GM23338 (cell line): ENCODE measurements at regions not wholly inside any gene's neighbourhood (a gene's known extent, or its start where the extent isn't known, plus 50 kb on each side); places are given as distances from the start of the nearest gene placed in this dataset.

ENCODE experiments used
- ATAC-seq: fragments of 200-7000 bp; cut with Tn5 transposase; 3 replicates; pipeline ENCODE4 v1.9.1; 2020
- DNase-seq: peaks from one replicate; pipeline ENCODE4 v3.0.0-alpha.2; 2015; ENCODE audit warnings: low spot score
- H2AFZ ChIP-seq: fragments of 200-600 bp; sonication (generic); 2 replicates; pipeline ENCODE4 v1.8.0; 2016; ENCODE audit warnings: antibody characterized with exemption, mild to moderate bottlenecking, moderate library complexity
- H3F3A ChIP-seq: fragments of 200-600 bp; sonication (generic); replicated peaks from 2 replicates; pipeline ENCODE4 v1.8.0; 2017; ENCODE audit warnings: antibody characterized with exemption, mixed run types, low read depth
- H3K27ac ChIP-seq: fragments of 200-600 bp; sonication (generic); 2 replicates; pipeline ENCODE4 v1.6.1; 2016; ENCODE audit warnings: low read depth
- H3K27me3 ChIP-seq: fragments of 200-600 bp; sonication (generic); 2 replicates; pipeline ENCODE4 v1.8.0; 2016; ENCODE audit warnings: mild to moderate bottlenecking, mixed run types, moderate library complexity; ENCODE audit not compliant: insufficient read depth
- H3K36me3 ChIP-seq: fragments of 200-600 bp; sonication (generic); 2 replicates; pipeline ENCODE4 v1.8.0; 2016; ENCODE audit warnings: mild to moderate bottlenecking; ENCODE audit not compliant: insufficient read depth
- H3K4me1 ChIP-seq: fragments of 200-600 bp; sonication (generic); 2 replicates; pipeline ENCODE4 v1.8.0; 2016; ENCODE audit warnings: mild to moderate bottlenecking, moderate library complexity; ENCODE audit not compliant: insufficient read depth
- H3K4me2 ChIP-seq: fragments of 200-600 bp; sonication (generic); 2 replicates; pipeline ENCODE4 v1.7.1; 2017; ENCODE audit warnings: mixed run types
- H3K4me3 ChIP-seq: fragments of 200-600 bp; sonication (generic); 2 replicates; pipeline ENCODE4 v1.6.1; 2016; ENCODE audit warnings: mixed run types
- H3K79me2 ChIP-seq: fragments of 200-600 bp; sonication (generic); replicated peaks from 2 replicates; pipeline ENCODE4 v1.8.0; 2017; ENCODE audit warnings: mild to moderate bottlenecking; ENCODE audit not compliant: insufficient read depth
- H3K9me2 ChIP-seq: fragments of 200-600 bp; sonication (generic); 2 replicates; pipeline ENCODE4 v1.8.0; 2017; ENCODE audit not compliant: insufficient read depth
- H4K20me1 ChIP-seq: fragments of 200-600 bp; sonication (generic); replicated peaks from 2 replicates; pipeline ENCODE4 v1.8.0; 2017; ENCODE audit warnings: mild to moderate bottlenecking; ENCODE audit not compliant: insufficient read depth
- H3K27ac Mint-ChIP-seq: 2 replicates; pipeline ENCODE4 v1.8.0; 2020; ENCODE audit warnings: inconsistent platforms, mild to moderate bottlenecking, moderate library complexity, mixed read lengths
- H3K27me3 Mint-ChIP-seq: 3 replicates; pipeline ENCODE4 v1.8.0; 2022; ENCODE audit warnings: low read depth, mild to moderate bottlenecking, moderate library complexity, mixed read lengths, inconsistent platforms; ENCODE audit not compliant: insufficient read depth, poor library complexity
- H3K36me3 Mint-ChIP-seq: 3 replicates; pipeline ENCODE4 v1.8.0; 2021; ENCODE audit warnings: low read depth, mild to moderate bottlenecking, inconsistent platforms, moderate library complexity, mixed read lengths
- H3K4me1 Mint-ChIP-seq: 3 replicates; pipeline ENCODE4 v1.8.0; 2020; ENCODE audit warnings: mild to moderate bottlenecking, inconsistent platforms, mixed read lengths
- H3K4me3 Mint-ChIP-seq: 3 replicates; pipeline ENCODE4 v1.8.0; 2021; ENCODE audit warnings: moderate library complexity, mild to moderate bottlenecking, inconsistent platforms, mixed read lengths
- H3K9me3 Mint-ChIP-seq: 3 replicates; pipeline ENCODE4 v1.8.0; 2020; ENCODE audit warnings: moderate library complexity, mild to moderate bottlenecking, inconsistent platforms, mixed read lengths
- CTCF ChIP-seq, 2 experiments: fragments of 200-600 bp in 1 of 2; sonication (generic) in 1 of 2; conservative IDR thresholded peaks; 2 replicates each; pipeline versions ENCODE4 v1.5.1 to v1.6.1; 2016 to 2017; ENCODE audit warnings: antibody characterized with exemption in 2 of 2, low read depth in 2 of 2, mild to moderate bottlenecking in 2 of 2, moderate library complexity in 1 of 2
- EZH2phosphoT487 ChIP-seq: fragments of 200-600 bp; sonication (generic); IDR thresholded peaks from one replicate; pipeline ENCODE4 v1.8.1; 2018; ENCODE audit warnings: antibody characterized with exemption; ENCODE audit not compliant: unreplicated experiment
- JUNB ChIP-seq: IDR thresholded peaks from one replicate; pipeline ENCODE4 v1.6.1; 2016; ENCODE audit warnings: antibody characterized with exemption; ENCODE audit not compliant: unreplicated experiment
- NANOG ChIP-seq: IDR thresholded peaks from 2 replicates; pipeline ENCODE4 v1.6.1; 2016; ENCODE audit warnings: antibody characterized with exemption, borderline replicate concordance
- POLR2AphosphoS5 ChIP-seq: IDR thresholded peaks from 2 replicates; pipeline ENCODE4 v1.6.1; 2016; ENCODE audit warnings: antibody characterized with exemption, low read depth
- ZNF114 ChIP-seq: fragments of 250-450 bp; sonication (Bioruptor Pico); IDR thresholded peaks from 2 replicates; pipeline ENCODE4 v1.5.0; 2020; ENCODE audit warnings: mild to moderate bottlenecking, moderate library complexity
- ZNF331 ChIP-seq: fragments of 250-450 bp; sonication (Bioruptor Pico); IDR thresholded peaks from 2 replicates; pipeline ENCODE4 v1.5.0; 2020; ENCODE audit warnings: low read depth, mild to moderate bottlenecking, moderate library complexity
- ZNF462 ChIP-seq: fragments of 250-450 bp; sonication (Bioruptor Pico); IDR thresholded peaks from 2 replicates; pipeline ENCODE4 v1.5.0; 2020; ENCODE audit warnings: mild to moderate bottlenecking, moderate library complexity

DNA sequence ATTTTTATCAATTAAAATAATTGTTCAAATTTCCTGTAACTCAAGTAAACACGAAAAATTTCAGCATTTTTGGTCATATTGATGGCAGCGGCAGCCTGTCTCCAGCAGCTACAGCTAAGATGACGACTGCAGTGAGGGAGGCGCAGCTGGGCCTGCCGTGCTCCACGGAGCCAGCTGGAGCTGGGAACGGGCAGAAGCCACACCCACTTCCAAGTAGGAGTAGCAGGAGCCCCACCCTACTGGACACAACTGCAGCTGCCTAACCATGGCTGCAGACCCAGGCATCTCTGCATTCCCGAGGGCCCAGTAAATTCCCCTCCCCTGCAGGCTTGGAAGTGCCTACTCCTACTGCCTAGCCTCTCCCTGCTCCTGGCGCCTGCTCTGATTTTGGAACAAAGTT is 2031.7 kb downstream of the EFNA5 start (continued):
- no peak for TF ChIP-seq ZNF462 (CRISPR knock-in tag)
- no peak for TF ChIP-seq POLR2AphosphoS5
- no peak for TF ChIP-seq ZNF114 (CRISPR knock-in tag)

DNA sequence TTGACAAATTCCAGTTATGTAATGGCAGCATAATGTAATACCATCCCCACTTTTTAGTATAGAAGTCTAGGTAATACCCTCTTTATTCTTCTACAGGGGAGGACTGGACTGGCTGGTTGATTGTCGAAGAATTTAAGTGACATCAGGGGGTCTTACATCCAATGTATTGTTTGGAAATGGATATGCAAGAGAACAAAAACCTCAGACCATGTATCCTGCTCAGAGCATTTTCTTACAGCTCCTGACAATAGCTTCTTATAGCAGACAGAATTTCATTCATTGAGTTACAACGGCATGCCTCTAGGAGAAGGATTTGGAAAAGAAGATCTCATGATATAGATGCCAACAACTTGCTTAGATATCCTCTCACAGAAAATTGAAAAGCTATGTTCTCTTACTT is 2032.3 kb downstream of the EFNA5 start:
- Histone ChIP-seq H4K20me1 (no peaks in the 10 kb centered on the region), H3K27ac (no peak overlapping the region), H2AFZ (no peak overlapping the region), H3K36me3 (no peaks in the 10 kb centered on the region), H3K4me3 (no peak overlapping the region), H3K79me2 (no peaks in the 10 kb centered on the region), H3K4me1 (peaks cover 5% of the 10 kb centered on the region; the same call in 1 of the 2 replicates), H3F3A (no peaks in the 10 kb centered on the region), H3K9me2 (no peaks in the 10 kb centered on the region), H3K27me3 (no peaks in the 10 kb centered on the region), H3K4me2 (no peak overlapping the region)
- H3K27ac Mint-ChIP-seq: no peak overlapping the region
- ATAC-seq (no peak), DNase-seq (peak; percentile 5)
- H3K9me3 Mint-ChIP-seq: peaks cover 4% of the 10 kb centered on the region; the same call in 2 of the 3 replicates
- no peak overlapping the region for H3K4me3 Mint-ChIP-seq
- no peaks in the 10 kb centered on the region for H3K27me3 Mint-ChIP-seq
- no peaks in the 10 kb centered on the region for H3K4me1 Mint-ChIP-seq
- no peaks in the 10 kb centered on the region; the same call in 2 of the 3 replicates for H3K36me3 Mint-ChIP-seq
- TF ChIP-seq EZH2phosphoT487 (no peak), ZNF331 (no peak), ZNF114 (CRISPR knock-in tag) (no peak), CTCF (conservative IDR thresholded peaks at IDR 0.05; ENCODE audit: low read depth in 2 of 2) (no peak), JUNB (no peak), ZNF462 (CRISPR knock-in tag) (no peak), NANOG (no peak), POLR2AphosphoS5 (no peak)
